ENCODE measurements at regions not wholly inside any gene's neighbourhood (a gene's known extent, or its start where the extent isn't known, plus 50 kb on each side); places are given as distances from the start of the nearest gene placed in this dataset.

GRCh38 chr4:111650146-111650545 lies 495.1 kb upstream of the FAM241A start:
- no peak for DNase-seq
- TF ChIP-seq CTCF (IDR thresholded peaks at IDR 0.05; ENCODE audit: insufficient read depth in 1 of 2, low read depth in 1 of 2, low read length in 1 of 2, severe bottlenecking in 1 of 2, unreplicated experiment in 1 of 2), result no peak
- H3K36me3 Mint-ChIP-seq (ENCODE audit: insufficient read depth, unreplicated experiment), result no peaks in the 10 kb centered on the region
- H3K4me1 ChIP-seq, result no peaks in the 10 kb centered on the region
- no peaks in the 10 kb centered on the region for H3K9me3 ChIP-seq
- no peak overlapping the region for H3K4me3 Mint-ChIP-seq (ENCODE audit: unreplicated experiment)
- no peak overlapping the region for H3K4me3 ChIP-seq (ENCODE audit: low read depth, low read length)
- H3K27ac Mint-ChIP-seq (ENCODE audit: unreplicated experiment), result no peak overlapping the region
- no peaks in the 10 kb centered on the region for H3K4me1 Mint-ChIP-seq (ENCODE audit: low read depth, unreplicated experiment)
- CTCF ChIA-PET, result no interaction called here
- H3K9me3 Mint-ChIP-seq (ENCODE audit: unreplicated experiment), result no peaks in the 10 kb centered on the region
- peaks cover 10% of the 10 kb centered on the region for H3K27me3 Mint-ChIP-seq (ENCODE audit: insufficient read depth, unreplicated experiment)
- H3K27me3 ChIP-seq (replicated peaks; ENCODE audit: control insufficient read depth, insufficient read depth, low read length), result no peaks in the 10 kb centered on the region
- intact Hi-C loops (cut with micrococcal nuclease; ENCODE audit: unreplicated experiment), result no loop called here
- no peaks in the 10 kb centered on the region for H3K36me3 ChIP-seq (ENCODE audit: control insufficient read depth, insufficient read depth, low read length)
- POLR2A ChIA-PET, result no interaction called here
- no TSS peak for BruUV-seq (replicated peaks)

- no peak for DNase-seq
- Mint-ChIP-seq H3K4me3 (ENCODE audit: unreplicated experiment) (no peak overlapping the region), H3K36me3 (ENCODE audit: insufficient read depth, unreplicated experiment) (no peaks in the 10 kb centered on the region), H3K27ac (ENCODE audit: unreplicated experiment) (no peak overlapping the region), H3K4me1 (ENCODE audit: low read depth, unreplicated experiment) (no peaks in the 10 kb centered on the region), H3K9me3 (ENCODE audit: unreplicated experiment) (no peaks in the 10 kb centered on the region), H3K27me3 (ENCODE audit: insufficient read depth, unreplicated experiment) (peaks cover 10% of the 10 kb centered on the region)
- CTCF ChIA-PET, result no interaction called here
- Histone ChIP-seq H3K36me3 (ENCODE audit: control insufficient read depth, insufficient read depth, low read length) (no peaks in the 10 kb centered on the region), H3K4me1 (no peaks in the 10 kb centered on the region), H3K9me3 (no peaks in the 10 kb centered on the region), H3K27me3 (replicated peaks; ENCODE audit: control insufficient read depth, insufficient read depth, low read length) (no peaks in the 10 kb centered on the region), H3K4me3 (ENCODE audit: low read depth, low read length) (no peak overlapping the region)
- BruUV-seq (replicated peaks), result no TSS peak
- intact Hi-C loops (cut with micrococcal nuclease; ENCODE audit: unreplicated experiment), result no loop called here
- POLR2A ChIA-PET, result no interaction called here
- TF ChIP-seq CTCF (IDR thresholded peaks at IDR 0.05; ENCODE audit: insufficient read depth in 1 of 2, low read depth in 1 of 2, low read length in 1 of 2, severe bottlenecking in 1 of 2, unreplicated experiment in 1 of 2), result no peak
Measured at GRCh38 chr4:111650674-111651086, 494.6 kb upstream of the FAM241A start.

GRCh38 chr4:111652236-111652635 lies 493.0 kb upstream of the FAM241A start:
- CTCF ChIA-PET, result interaction anchor here (0.6 kb wide), 1 partner anchor 307 kb away, joined by 3 read pairs; no protein-coding TSS in a partner anchor

More at GRCh38 chr4:111652236-111652635, 493.0 kb upstream of the FAM241A start:
- H3K4me3 Mint-ChIP-seq (ENCODE audit: unreplicated experiment), result no peak overlapping the region
- H3K9me3 ChIP-seq, result no peaks in the 10 kb centered on the region
- H3K36me3 Mint-ChIP-seq (ENCODE audit: insufficient read depth, unreplicated experiment), result no peaks in the 10 kb centered on the region
- TF ChIP-seq CTCF (IDR thresholded peaks at IDR 0.05; ENCODE audit: insufficient read depth in 1 of 2, low read depth in 1 of 2, low read length in 1 of 2, severe bottlenecking in 1 of 2, unreplicated experiment in 1 of 2), result no peak
- no peaks in the 10 kb centered on the region for H3K4me1 ChIP-seq
- no peak for DNase-seq
- H3K27ac Mint-ChIP-seq (ENCODE audit: unreplicated experiment), result no peak overlapping the region
- H3K27me3 Mint-ChIP-seq (ENCODE audit: insufficient read depth, unreplicated experiment), result peaks cover 10% of the 10 kb centered on the region
- no TSS peak for BruUV-seq (replicated peaks)
- H3K36me3 ChIP-seq (ENCODE audit: control insufficient read depth, insufficient read depth, low read length), result no peaks in the 10 kb centered on the region
- no peaks in the 10 kb centered on the region for H3K9me3 Mint-ChIP-seq (ENCODE audit: unreplicated experiment)
- intact Hi-C loops (cut with micrococcal nuclease; ENCODE audit: unreplicated experiment), result no loop called here
- H3K4me3 ChIP-seq (ENCODE audit: low read depth, low read length), result no peak overlapping the region
- POLR2A ChIA-PET, result no interaction called here
- H3K27me3 ChIP-seq (replicated peaks; ENCODE audit: control insufficient read depth, insufficient read depth, low read length), result no peaks in the 10 kb centered on the region
- H3K4me1 Mint-ChIP-seq (ENCODE audit: low read depth, unreplicated experiment), result no peaks in the 10 kb centered on the region
